Endothelial cell of umbilical vein (primary cell): ENCODE measurements at regions not wholly inside any gene's neighbourhood (a gene's known extent, or its start where the extent isn't known, plus 50 kb on each side); places are given as distances from the start of the nearest gene placed in this dataset.

Source experiments
- EZH2 ChIP-seq: IDR thresholded peaks from 2 replicates; pipeline ENCODE4 v1.6.1; 2012; ENCODE audit warnings: borderline replicate concordance, low read depth, mild to moderate bottlenecking, moderate library complexity, low read length, inconsistent platforms; ENCODE audit not compliant: severe bottlenecking
- FOS ChIP-seq: IDR thresholded peaks from 2 replicates; pipeline ENCODE4 v1.6.1; 2011; ENCODE audit warnings: mild to moderate bottlenecking, low read length, moderate library complexity, borderline replicate concordance; ENCODE audit not compliant: insufficient read depth
- GATA2 ChIP-seq: IDR thresholded peaks from 2 replicates; pipeline ENCODE4 v1.7.0; 2011; ENCODE audit warnings: low read depth, mild to moderate bottlenecking, moderate library complexity, mixed read lengths, low read length; ENCODE audit not compliant: insufficient read length, insufficient read depth
- JUN ChIP-seq: IDR thresholded peaks from 2 replicates; pipeline ENCODE4 v1.6.1; 2011; ENCODE audit warnings: borderline replicate concordance, low read depth; ENCODE audit not compliant: insufficient read length, insufficient read depth
- MAX ChIP-seq: IDR thresholded peaks from 2 replicates; pipeline ENCODE4 v1.6.1; 2011; ENCODE audit not compliant: insufficient read depth, insufficient read length
- MYC ChIP-seq: IDR thresholded peaks from one replicate; pipeline ENCODE4 v1.6.1; 2011; ENCODE audit warnings: mild to moderate bottlenecking, low read depth, low read length
- POLR2A ChIP-seq: IDR thresholded peaks from 2 replicates; pipeline ENCODE4 v1.6.1; 2012; ENCODE audit warnings: low read depth, mild to moderate bottlenecking, control low read depth, low read length
- POLR2AphosphoS5 ChIP-seq: IDR thresholded peaks from 2 replicates; pipeline ENCODE4 v1.6.1; 2012; ENCODE audit warnings: low read depth, mild to moderate bottlenecking, control low read depth, low read length, moderate library complexity; ENCODE audit not compliant: insufficient read depth
- TF ChIP-seq, protein P1 (sequence below), 2 donors: IDR thresholded peaks; 1 replicate in 1 of 2; 2 replicates in 1 of 2; pipeline ENCODE4 v1.5.1; 2011; ENCODE audit warnings: low read length in 2 of 2, mild to moderate bottlenecking in 2 of 2, moderate library complexity in 2 of 2, control low read depth in 1 of 2, inconsistent platforms in 1 of 2, low read depth in 1 of 2; ENCODE audit not compliant: insufficient read depth in 1 of 2; ENCODE audit errors: extremely low read depth in 1 of 2

GRCh38 chr3:84442533-84442932 lies 516.3 kb upstream of the CADM2 start:
- TF ChIP-seq POLR2A, result no peak
- TF ChIP-seq, protein P1, sequence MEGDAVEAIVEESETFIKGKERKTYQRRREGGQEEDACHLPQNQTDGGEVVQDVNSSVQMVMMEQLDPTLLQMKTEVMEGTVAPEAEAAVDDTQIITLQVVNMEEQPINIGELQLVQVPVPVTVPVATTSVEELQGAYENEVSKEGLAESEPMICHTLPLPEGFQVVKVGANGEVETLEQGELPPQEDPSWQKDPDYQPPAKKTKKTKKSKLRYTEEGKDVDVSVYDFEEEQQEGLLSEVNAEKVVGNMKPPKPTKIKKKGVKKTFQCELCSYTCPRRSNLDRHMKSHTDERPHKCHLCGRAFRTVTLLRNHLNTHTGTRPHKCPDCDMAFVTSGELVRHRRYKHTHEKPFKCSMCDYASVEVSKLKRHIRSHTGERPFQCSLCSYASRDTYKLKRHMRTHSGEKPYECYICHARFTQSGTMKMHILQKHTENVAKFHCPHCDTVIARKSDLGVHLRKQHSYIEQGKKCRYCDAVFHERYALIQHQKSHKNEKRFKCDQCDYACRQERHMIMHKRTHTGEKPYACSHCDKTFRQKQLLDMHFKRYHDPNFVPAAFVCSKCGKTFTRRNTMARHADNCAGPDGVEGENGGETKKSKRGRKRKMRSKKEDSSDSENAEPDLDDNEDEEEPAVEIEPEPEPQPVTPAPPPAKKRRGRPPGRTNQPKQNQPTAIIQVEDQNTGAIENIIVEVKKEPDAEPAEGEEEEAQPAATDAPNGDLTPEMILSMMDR (IDR thresholded peaks at IDR 0.05; ENCODE audit: extremely low read depth in 1 of 2, insufficient read depth in 1 of 2, low read depth in 1 of 2, low read length in 2 of 2), result no peak
- no peak for TF ChIP-seq MAX
- no peak for TF ChIP-seq FOS
- no peak for TF ChIP-seq POLR2AphosphoS5
- no peak for TF ChIP-seq EZH2
- TF ChIP-seq MYC, result no peak
- no peak for TF ChIP-seq JUN
- no peak for TF ChIP-seq GATA2
